ENCODE measurements at regions not wholly inside any gene's neighbourhood (a gene's known extent, or its start where the extent isn't known, plus 50 kb on each side); places are given as distances from the start of the nearest gene placed in this dataset.

GRCh38 chr20:22508426-22508825, 75.9 kb downstream of the FOXA2 start:
- no peak for TF ChIP-seq CTCF (IDR thresholded peaks at IDR 0.05; ENCODE audit: insufficient read depth, low read length, poor library complexity, severe bottlenecking)
- DNase-seq (ENCODE audit: extremely low read depth, insufficient read length), result no peak
- Histone ChIP-seq H3K4me3 (replicated peaks; ENCODE audit: low read depth, low read length) (no peak overlapping the region), H3K27me3 (replicated peaks; ENCODE audit: control insufficient read depth, insufficient read depth, low read length) (no peaks in the 10 kb centered on the region; the same call in 1 of the 2 replicates), H3K36me3 (ENCODE audit: control insufficient read depth, insufficient read depth, low read length) (no peaks in the 10 kb centered on the region)

- Histone ChIP-seq H3K4me3 (replicated peaks; ENCODE audit: low read depth, low read length) (no peak overlapping the region), H3K27me3 (replicated peaks; ENCODE audit: control insufficient read depth, insufficient read depth, low read length) (no peaks in the 10 kb centered on the region; the same call in 1 of the 2 replicates), H3K36me3 (ENCODE audit: control insufficient read depth, insufficient read depth, low read length) (no peaks in the 10 kb centered on the region)
- DNase-seq (ENCODE audit: extremely low read depth, insufficient read length), result no peak
- TF ChIP-seq CTCF (IDR thresholded peaks at IDR 0.05; ENCODE audit: insufficient read depth, low read length, poor library complexity, severe bottlenecking), result no peak
Observed at GRCh38 chr20:22507240-22507961, 77.0 kb downstream of the FOXA2 start.

- DNase-seq (ENCODE audit: extremely low read depth, insufficient read length), result no peak
- Histone ChIP-seq H3K4me3 (replicated peaks; ENCODE audit: low read depth, low read length) (no peak overlapping the region), H3K27me3 (replicated peaks; ENCODE audit: control insufficient read depth, insufficient read depth, low read length) (no peaks in the 10 kb centered on the region; the same call in 1 of the 2 replicates), H3K36me3 (ENCODE audit: control insufficient read depth, insufficient read depth, low read length) (no peaks in the 10 kb centered on the region)
- no peak for TF ChIP-seq CTCF (IDR thresholded peaks at IDR 0.05; ENCODE audit: insufficient read depth, low read length, poor library complexity, severe bottlenecking)
Observed at GRCh38 chr20:22506827-22507226, 77.5 kb downstream of the FOXA2 start.

GRCh38 chr20:22504829-22505377, 79.5 kb downstream of the FOXA2 start:
- TF ChIP-seq CTCF (IDR thresholded peaks at IDR 0.05; ENCODE audit: insufficient read depth, low read length, poor library complexity, severe bottlenecking), result no peak
- no peak for DNase-seq (ENCODE audit: extremely low read depth, insufficient read length)
- Histone ChIP-seq H3K36me3 (ENCODE audit: control insufficient read depth, insufficient read depth, low read length) (no peaks in the 10 kb centered on the region), H3K27me3 (replicated peaks; ENCODE audit: control insufficient read depth, insufficient read depth, low read length) (no peaks in the 10 kb centered on the region; the same call in 1 of the 2 replicates), H3K4me3 (replicated peaks; ENCODE audit: low read depth, low read length) (no peak overlapping the region)

GRCh38 chr20:22503577-22503976, 80.8 kb downstream of the FOXA2 start:
- no peak for TF ChIP-seq CTCF (IDR thresholded peaks at IDR 0.05; ENCODE audit: insufficient read depth, low read length, poor library complexity, severe bottlenecking)
- Histone ChIP-seq H3K4me3 (replicated peaks; ENCODE audit: low read depth, low read length) (no peak overlapping the region), H3K36me3 (ENCODE audit: control insufficient read depth, insufficient read depth, low read length) (no peaks in the 10 kb centered on the region), H3K27me3 (replicated peaks; ENCODE audit: control insufficient read depth, insufficient read depth, low read length) (no peaks in the 10 kb centered on the region; the same call in 1 of the 2 replicates)
- DNase-seq (ENCODE audit: extremely low read depth, insufficient read length), result no peak

Measured in GM06990 (cell line).